ENCODE measurements at regions not wholly inside any gene's neighbourhood (a gene's known extent, or its start where the extent isn't known, plus 50 kb on each side); places are given as distances from the start of the nearest gene placed in this dataset.

DNA sequence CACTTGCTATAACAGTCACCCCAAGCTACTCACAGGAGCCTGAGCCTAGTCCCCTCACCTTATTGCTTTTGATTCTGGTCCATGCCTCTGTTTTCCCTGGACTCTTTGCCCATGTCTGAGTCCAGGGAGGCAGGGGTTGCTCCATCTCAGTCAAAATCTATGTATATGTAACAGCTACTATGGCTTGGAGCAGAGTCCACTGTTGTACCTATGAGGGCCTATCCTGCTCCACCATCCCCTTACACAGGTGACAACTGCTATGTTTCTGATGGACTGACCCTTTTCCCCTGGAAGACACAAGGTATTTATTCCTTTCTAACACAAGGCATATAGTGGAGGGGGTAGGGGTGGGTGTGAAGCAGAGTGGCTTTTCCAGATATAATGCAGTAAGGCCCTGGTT is 119.6 kb downstream of the VPREB1 start:
- TF ChIP-seq NFE2L2 (IDR thresholded peaks at IDR 0.05; ENCODE audit: low read depth, low read length) (no peak), RCOR1 (IDR thresholded peaks at IDR 0.05; ENCODE audit: insufficient replicate concordance, low read length) (no peak), MXI1 (IDR thresholded peaks at IDR 0.05; ENCODE audit: borderline replicate concordance, low read depth, low read length) (no peak), RAD21 (IDR thresholded peaks at IDR 0.05; ENCODE audit: low read length) (no peak), RFX5 (IDR thresholded peaks at IDR 0.05; ENCODE audit: low read depth, low read length) (no peak), FOS (IDR thresholded peaks at IDR 0.05; ENCODE audit: low read depth, low read length) (no peak), SMC3 (IDR thresholded peaks at IDR 0.05; ENCODE audit: low read depth, low read length) (no peak), MAZ (IDR thresholded peaks at IDR 0.05; ENCODE audit: borderline replicate concordance, low read depth, low read length) (no peak), POLR2A (IDR thresholded peaks at IDR 0.05; ENCODE audit: low read depth, low read length) (no peak), MAFK (IDR thresholded peaks at IDR 0.05; ENCODE audit: low read depth, low read length) (no peak), BHLHE40 (IDR thresholded peaks at IDR 0.05; ENCODE audit: low read depth, low read length) (no peak), CHD1 (IDR thresholded peaks at IDR 0.05; ENCODE audit: low read depth, low read length) (no peak), CEBPB (IDR thresholded peaks at IDR 0.05; ENCODE audit: low read depth, low read length) (no peak)
- TF ChIP-seq, protein P1, sequence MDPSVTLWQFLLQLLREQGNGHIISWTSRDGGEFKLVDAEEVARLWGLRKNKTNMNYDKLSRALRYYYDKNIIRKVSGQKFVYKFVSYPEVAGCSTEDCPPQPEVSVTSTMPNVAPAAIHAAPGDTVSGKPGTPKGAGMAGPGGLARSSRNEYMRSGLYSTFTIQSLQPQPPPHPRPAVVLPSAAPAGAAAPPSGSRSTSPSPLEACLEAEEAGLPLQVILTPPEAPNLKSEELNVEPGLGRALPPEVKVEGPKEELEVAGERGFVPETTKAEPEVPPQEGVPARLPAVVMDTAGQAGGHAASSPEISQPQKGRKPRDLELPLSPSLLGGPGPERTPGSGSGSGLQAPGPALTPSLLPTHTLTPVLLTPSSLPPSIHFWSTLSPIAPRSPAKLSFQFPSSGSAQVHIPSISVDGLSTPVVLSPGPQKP (IDR thresholded peaks at IDR 0.05; ENCODE audit: borderline replicate concordance, low read depth, low read length): no peak
- TF ChIP-seq, protein P2, sequence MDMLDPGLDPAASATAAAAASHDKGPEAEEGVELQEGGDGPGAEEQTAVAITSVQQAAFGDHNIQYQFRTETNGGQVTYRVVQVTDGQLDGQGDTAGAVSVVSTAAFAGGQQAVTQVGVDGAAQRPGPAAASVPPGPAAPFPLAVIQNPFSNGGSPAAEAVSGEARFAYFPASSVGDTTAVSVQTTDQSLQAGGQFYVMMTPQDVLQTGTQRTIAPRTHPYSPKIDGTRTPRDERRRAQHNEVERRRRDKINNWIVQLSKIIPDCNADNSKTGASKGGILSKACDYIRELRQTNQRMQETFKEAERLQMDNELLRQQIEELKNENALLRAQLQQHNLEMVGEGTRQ (IDR thresholded peaks at IDR 0.05; ENCODE audit: low read depth, low read length): no peak
- TF ChIP-seq, protein P3, sequence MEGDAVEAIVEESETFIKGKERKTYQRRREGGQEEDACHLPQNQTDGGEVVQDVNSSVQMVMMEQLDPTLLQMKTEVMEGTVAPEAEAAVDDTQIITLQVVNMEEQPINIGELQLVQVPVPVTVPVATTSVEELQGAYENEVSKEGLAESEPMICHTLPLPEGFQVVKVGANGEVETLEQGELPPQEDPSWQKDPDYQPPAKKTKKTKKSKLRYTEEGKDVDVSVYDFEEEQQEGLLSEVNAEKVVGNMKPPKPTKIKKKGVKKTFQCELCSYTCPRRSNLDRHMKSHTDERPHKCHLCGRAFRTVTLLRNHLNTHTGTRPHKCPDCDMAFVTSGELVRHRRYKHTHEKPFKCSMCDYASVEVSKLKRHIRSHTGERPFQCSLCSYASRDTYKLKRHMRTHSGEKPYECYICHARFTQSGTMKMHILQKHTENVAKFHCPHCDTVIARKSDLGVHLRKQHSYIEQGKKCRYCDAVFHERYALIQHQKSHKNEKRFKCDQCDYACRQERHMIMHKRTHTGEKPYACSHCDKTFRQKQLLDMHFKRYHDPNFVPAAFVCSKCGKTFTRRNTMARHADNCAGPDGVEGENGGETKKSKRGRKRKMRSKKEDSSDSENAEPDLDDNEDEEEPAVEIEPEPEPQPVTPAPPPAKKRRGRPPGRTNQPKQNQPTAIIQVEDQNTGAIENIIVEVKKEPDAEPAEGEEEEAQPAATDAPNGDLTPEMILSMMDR (conservative IDR thresholded peaks at IDR 0.05; ENCODE audit: low read depth, low read length): no peak

More for the DNA sequence above, 119.6 kb downstream of the VPREB1 start:
- ATAC-seq (ENCODE audit: low read depth) (no peak), DNase-seq (no peak)
- no peak overlapping the region for H2BK120ac ChIP-seq (ENCODE audit: low read depth, low read length)
- H3K27me3 ChIP-seq (ENCODE audit: control insufficient read depth, insufficient read depth, low read length): peaks cover 14% of the 10 kb centered on the region
- no peak overlapping the region for H3K9ac ChIP-seq (ENCODE audit: low read depth, low read length)
- H3K4me2 ChIP-seq (ENCODE audit: low read depth, low read length): no peak overlapping the region
- no peak overlapping the region for H3K14ac ChIP-seq (replicated peaks; ENCODE audit: low read depth, low read length)
- H3K18ac ChIP-seq (ENCODE audit: low read depth, low read length): no peak overlapping the region
- no peaks in the 10 kb centered on the region for H3K9me1 ChIP-seq (ENCODE audit: insufficient read depth, low read length)
- no peaks in the 10 kb centered on the region for H3K4me1 ChIP-seq (ENCODE audit: control insufficient read depth, insufficient read depth, low read length)
- H2AK5ac ChIP-seq (ENCODE audit: low read depth, low read length): no peak overlapping the region
- H3K4me3 ChIP-seq (ENCODE audit: insufficient read depth, low read depth, low read length): no peak overlapping the region
- no peak overlapping the region for H2AFZ ChIP-seq (replicated peaks; ENCODE audit: low read length, poor library complexity)
- H3K27ac ChIP-seq (ENCODE audit: insufficient read depth, low read length): no peak overlapping the region
- in situ Hi-C loops (cut with MboI; ENCODE audit: low sequenced_read_pairs): no loop called here
- no peaks in the 10 kb centered on the region for H4K20me1 ChIP-seq (ENCODE audit: insufficient read depth, low read length)
- no peak overlapping the region for H4K91ac ChIP-seq (ENCODE audit: insufficient read depth, low read depth, low read length)
- no peak overlapping the region for H4K5ac ChIP-seq (ENCODE audit: low read depth, low read length)
- dilution Hi-C loops (cut with HindIII; ENCODE audit: low sequenced_read_pairs, unreplicated experiment): no loop called here
- CTCF ChIA-PET: no interaction called here
- POLR2A ChIA-PET (ENCODE audit: unreplicated experiment): no interaction called here
- no peak overlapping the region for H3K23ac ChIP-seq (ENCODE audit: low read depth, low read length)
- no TSS peak for BruUV-seq (replicated peaks)
- H3K36me3 ChIP-seq (ENCODE audit: control insufficient read depth, insufficient read depth, low read length): no peaks in the 10 kb centered on the region
- no peak overlapping the region for H2BK20ac ChIP-seq (ENCODE audit: low read depth, low read length)
- H4K8ac ChIP-seq (ENCODE audit: low read depth in 2 of 2, low read length in 2 of 2): no peak overlapping the region
- no peaks in the 10 kb centered on the region for H3K79me1 ChIP-seq (ENCODE audit: low read depth in 1 of 2, low read length in 2 of 2)
- H3K9me3 ChIP-seq (ENCODE audit: control insufficient read depth, insufficient read depth, low read length): no peaks in the 10 kb centered on the region
- H2BK5ac ChIP-seq (ENCODE audit: low read depth, low read length, poor library complexity, severe bottlenecking): no peak overlapping the region
- no peak overlapping the region for H2BK15ac ChIP-seq (ENCODE audit: low read depth, low read length)
- H3K4ac ChIP-seq (ENCODE audit: low read depth, low read length): no peak overlapping the region
- intact Hi-C loops (cut with micrococcal nuclease): no loop called here
- no peak overlapping the region for H2AK9ac ChIP-seq (replicated peaks; ENCODE audit: low read depth, low read length, poor library complexity)
- H3K56ac ChIP-seq (ENCODE audit: extremely low read depth, insufficient read depth, low read length): no peak overlapping the region

Data from IMR-90 (cell line).